IMR-90 (cell line): ENCODE measurements at regions not wholly inside any gene's neighbourhood (a gene's known extent, or its start where the extent isn't known, plus 50 kb on each side); places are given as distances from the start of the nearest gene placed in this dataset.

ENCODE experiments used
- ATAC-seq: fragments of 200-7000 bp; cut with Tn5 transposase; 2 replicates; pipeline ENCODE4 v1.9.1; 2020; ENCODE audit warnings: low read depth, mild to moderate bottlenecking, moderate library complexity
- BruUV-seq: library from RNA; stranded (reverse); fragments of 400-500 nt; replicated peaks from 2 replicates; lab custom pipeline; 2021; lab: Mats Ljungman, UMichigan
- CTCF ChIA-PET: fragments of 300-600 bp; formaldehyde crosslinking; extraction: SDS; loops from one replicate; lab custom pipeline; 2021; ENCODE audit warnings: antibody characterized with exemption; lab: Yijun Ruan, JAX
- POLR2A ChIA-PET: fragments of 300-600 bp; sonication (Branson Sonifier 250); formaldehyde crosslinking; loops from one replicate; lab custom pipeline; 2022; ENCODE audit warnings: antibody characterized with exemption; ENCODE audit not compliant: unreplicated experiment; lab: Charles Lee
- DNase-seq: peaks from one replicate; pipeline ENCODE4 v3.0.0; 2013
- H2AFZ ChIP-seq: replicated peaks from 2 replicates; pipeline ENCODE3; 2013; ENCODE audit warnings: low read length, mild to moderate bottlenecking; ENCODE audit not compliant: poor library complexity
- H2AK5ac ChIP-seq: 2 replicates; pipeline ENCODE4 v1.6.1; 2013; ENCODE audit warnings: low read depth, low read length, inconsistent platforms
- H2AK9ac ChIP-seq: replicated peaks from 2 replicates; pipeline ENCODE3; 2013; ENCODE audit warnings: mild to moderate bottlenecking, low read depth, low read length, moderate library complexity; ENCODE audit not compliant: poor library complexity
- H2BK120ac ChIP-seq: 2 replicates; pipeline ENCODE4 v1.6.1; 2013; ENCODE audit warnings: low read depth, low read length, inconsistent platforms
- H2BK15ac ChIP-seq: 3 replicates; pipeline ENCODE4 v1.6.1; 2013; ENCODE audit warnings: low read depth, low read length, inconsistent platforms
- H2BK20ac ChIP-seq: 2 replicates; pipeline ENCODE4 v1.6.1; 2013; ENCODE audit warnings: low read depth, mild to moderate bottlenecking, inconsistent platforms, low read length, moderate library complexity
- H2BK5ac ChIP-seq: 2 replicates; pipeline ENCODE4 v1.6.1; 2013; ENCODE audit warnings: mild to moderate bottlenecking, low read depth, low read length, inconsistent platforms; ENCODE audit not compliant: poor library complexity, severe bottlenecking
- H3K14ac ChIP-seq: replicated peaks from 2 replicates; pipeline ENCODE4 v1.6.1; 2013; ENCODE audit warnings: low read depth, low read length, inconsistent platforms
- H3K18ac ChIP-seq: 2 replicates; pipeline ENCODE4 v1.6.1; 2013; ENCODE audit warnings: low read depth, low read length, control low read depth
- H3K23ac ChIP-seq: 2 replicates; pipeline ENCODE4 v1.6.1; 2013; ENCODE audit warnings: low read depth, low read length, inconsistent platforms
- H3K27ac ChIP-seq: 2 replicates; pipeline ENCODE4 v1.5.1; 2013; ENCODE audit warnings: mild to moderate bottlenecking, control low read depth, low read length; ENCODE audit not compliant: insufficient read depth
- H3K27me3 ChIP-seq: 2 replicates; pipeline ENCODE4 v1.6.1; 2013; ENCODE audit warnings: low read length; ENCODE audit not compliant: control insufficient read depth, insufficient read depth
- H3K36me3 ChIP-seq: 2 replicates; pipeline ENCODE4 v1.6.1; 2013; ENCODE audit warnings: low read length, mixed read lengths; ENCODE audit not compliant: control insufficient read depth, insufficient read depth
- H3K4ac ChIP-seq: 2 replicates; pipeline ENCODE4 v1.6.1; 2013; ENCODE audit warnings: low read depth, low read length, inconsistent platforms
- H3K4me1 ChIP-seq: 2 replicates; pipeline ENCODE4 v1.6.1; 2013; ENCODE audit warnings: low read length, mixed read lengths; ENCODE audit not compliant: control insufficient read depth, insufficient read depth
- H3K4me2 ChIP-seq: 2 replicates; pipeline ENCODE4 v1.6.1; 2013; ENCODE audit warnings: low read depth, mild to moderate bottlenecking, control low read depth, low read length, moderate library complexity
- H3K4me3 ChIP-seq: 2 replicates; pipeline ENCODE4 v1.5.1; 2013; ENCODE audit warnings: low read depth, mild to moderate bottlenecking, control low read depth, low read length, moderate library complexity; ENCODE audit not compliant: insufficient read depth
- H3K56ac ChIP-seq: 2 replicates; pipeline ENCODE4 v1.6.1; 2013; ENCODE audit warnings: low read length, inconsistent platforms; ENCODE audit not compliant: insufficient read depth; ENCODE audit errors: extremely low read depth
- H3K79me1 ChIP-seq, 2 experiments: 2 replicates each; pipeline ENCODE4 v1.6.1; 2013; ENCODE audit warnings: low read length in 2 of 2, inconsistent platforms in 1 of 2, low read depth in 1 of 2
- H3K9ac ChIP-seq: 2 replicates; pipeline ENCODE4 v1.6.1; 2013; ENCODE audit warnings: low read depth, low read length, control low read depth
- H3K9me1 ChIP-seq: 2 replicates; pipeline ENCODE4 v1.6.1; 2013; ENCODE audit warnings: low read length, inconsistent platforms; ENCODE audit not compliant: insufficient read depth
- H3K9me3 ChIP-seq: 2 replicates; pipeline ENCODE4 v1.6.1; 2013; ENCODE audit warnings: low read length; ENCODE audit not compliant: control insufficient read depth, insufficient read depth
- H4K20me1 ChIP-seq: 2 replicates; pipeline ENCODE4 v1.6.1; 2013; ENCODE audit warnings: low read length, inconsistent platforms; ENCODE audit not compliant: insufficient read depth
- H4K5ac ChIP-seq: 2 replicates; pipeline ENCODE4 v1.6.1; 2013; ENCODE audit warnings: mild to moderate bottlenecking, low read depth, low read length, control low read depth
- H4K8ac ChIP-seq, 2 experiments: 2 replicates each; pipeline ENCODE4 v1.6.1; 2013; ENCODE audit warnings: low read depth in 2 of 2, low read length in 2 of 2, control low read depth in 1 of 2, inconsistent platforms in 1 of 2
- H4K91ac ChIP-seq: 2 replicates; pipeline ENCODE4 v1.6.1; 2013; ENCODE audit warnings: low read depth, low read length, inconsistent platforms; ENCODE audit not compliant: insufficient read depth
- CEBPB ChIP-seq: IDR thresholded peaks from 2 replicates; pipeline ENCODE4 v1.6.1; 2012; ENCODE audit warnings: low read depth, low read length, improper control_type of control experiment
- CHD1 ChIP-seq: IDR thresholded peaks from 2 replicates; pipeline ENCODE4 v1.6.1; 2012; ENCODE audit warnings: low read depth, low read length, improper control_type of control experiment
- CTCF ChIP-seq: conservative IDR thresholded peaks from 2 replicates; pipeline ENCODE4 v1.5.1; 2012; ENCODE audit warnings: mild to moderate bottlenecking, low read depth, low read length, improper control_type of control experiment
- ELK1 ChIP-seq: fragments of 150-350 bp; IDR thresholded peaks from 2 replicates; pipeline ENCODE4 v1.6.1; 2016; ENCODE audit warnings: low read depth, mild to moderate bottlenecking, low read length, moderate library complexity, borderline replicate concordance
- FOS ChIP-seq: fragments of 150-350 bp; IDR thresholded peaks from 2 replicates; pipeline ENCODE4 v1.6.1; 2016; ENCODE audit warnings: low read depth, low read length
- MAFK ChIP-seq: IDR thresholded peaks from 2 replicates; pipeline ENCODE4 v1.6.1; 2012; ENCODE audit warnings: low read depth, low read length, improper control_type of control experiment
- MAZ ChIP-seq: IDR thresholded peaks from 2 replicates; pipeline ENCODE4 v1.6.1; 2012; ENCODE audit warnings: low read depth, mild to moderate bottlenecking, low read length, improper control_type of control experiment, moderate library complexity, borderline replicate concordance
- MXI1 ChIP-seq: IDR thresholded peaks from 2 replicates; pipeline ENCODE4 v1.6.1; 2012; ENCODE audit warnings: low read depth, mild to moderate bottlenecking, low read length, moderate library complexity, borderline replicate concordance
- NFE2L2 ChIP-seq: fragments of 150-350 bp; IDR thresholded peaks from 2 replicates; pipeline ENCODE4 v1.6.1; 2016; ENCODE audit warnings: low read depth, mild to moderate bottlenecking, low read length
- POLR2A ChIP-seq: IDR thresholded peaks from 2 replicates; pipeline ENCODE4 v1.6.1; 2012; ENCODE audit warnings: mild to moderate bottlenecking, low read depth, low read length
- RAD21 ChIP-seq: IDR thresholded peaks from 2 replicates; pipeline ENCODE4 v1.6.1; 2012; ENCODE audit warnings: low read length, improper control_type of control experiment
- RCOR1 ChIP-seq: IDR thresholded peaks from 2 replicates; pipeline ENCODE4 v1.6.1; 2012; ENCODE audit warnings: mild to moderate bottlenecking, low read length, improper control_type of control experiment; ENCODE audit not compliant: insufficient replicate concordance
- RFX5 ChIP-seq: IDR thresholded peaks from 2 replicates; pipeline ENCODE4 v1.8.0; 2012; ENCODE audit warnings: low read depth, mild to moderate bottlenecking, low read length, moderate library complexity
- USF2 ChIP-seq: fragments of 150-350 bp; IDR thresholded peaks from 2 replicates; pipeline ENCODE4 v1.6.1; 2017; ENCODE audit warnings: mild to moderate bottlenecking, antibody characterized with exemption, low read length, low read depth
- WGBS, 2 experiments: methylation state at CpG; one replicate each; pipeline versions ENCODE4 v1.1.5 to v1.1.7; 2013; ENCODE audit warnings: missing lambda C conversion rate in 2 of 2; ENCODE audit not compliant: insufficient read length in 1 of 2; ENCODE audit errors: extremely low coverage in 2 of 2; 5-methylcytosine and 5-hydroxymethylcytosine counted together
- dilution Hi-C: fragments of 300-500 bp; cut with HindIII; formaldehyde crosslinking; loops from one replicate; pipeline ENCODE4 v1.14.3; 2018; ENCODE audit warnings: low sequenced_read_pairs; ENCODE audit not compliant: unreplicated experiment
- in situ Hi-C: fragments of 300-500 bp; cut with MboI; formaldehyde crosslinking; loops from 3 replicates; pipeline ENCODE4 v1.14.3; 2019; ENCODE audit warnings: low sequenced_read_pairs, inconsistent platforms, mixed read lengths
- intact Hi-C: fragments of 100-400 bp; cut with micrococcal nuclease; formaldehyde crosslinking; loops from 2 replicates; pipeline ENCODE4 v1.10.0; 2022

GRCh38 chr4:82225030-82225429 is 148.8 kb downstream of the HNRNPD start:
- Histone ChIP-seq H4K5ac (no peak overlapping the region), H3K4me1 (no peaks in the 10 kb centered on the region), H2BK5ac (no peak overlapping the region), H3K4me3 (no peak overlapping the region), H4K8ac (no peak overlapping the region), H3K56ac (no peak overlapping the region), H4K20me1 (no peaks in the 10 kb centered on the region), H2AK5ac (no peak overlapping the region), H3K9ac (no peak overlapping the region), H2BK15ac (no peak overlapping the region), H2AFZ (no peak overlapping the region), H3K14ac (no peak overlapping the region), H3K18ac (no peak overlapping the region), H3K79me1 (no peaks in the 10 kb centered on the region), H3K9me1 (no peaks in the 10 kb centered on the region), H2BK20ac (no peak overlapping the region), H3K4me2 (no peak overlapping the region), H3K27ac (no peak overlapping the region), H3K23ac (no peak overlapping the region), H3K27me3 (no peaks in the 10 kb centered on the region; the same call in 1 of the 2 replicates), H3K9me3 (no peaks in the 10 kb centered on the region), H4K91ac (no peak overlapping the region), H2BK120ac (no peak overlapping the region), H3K4ac (no peak overlapping the region), H2AK9ac (no peak overlapping the region), H3K36me3 (no peaks in the 10 kb centered on the region)
- in situ Hi-C loops (no loop called here), intact Hi-C loops (no loop called here), dilution Hi-C loops (no loop called here)
- DNase-seq (no peak), ATAC-seq (no peak)
- POLR2A ChIA-PET = no interaction called here
- no peak for TF ChIP-seq NFE2L2
- TF ChIP-seq POLR2A = no peak
- no peak for TF ChIP-seq USF2
- no peak for TF ChIP-seq RAD21
- no peak for TF ChIP-seq MAFK
- TF ChIP-seq RFX5 = no peak
- no peak for TF ChIP-seq CHD1
- no peak for TF ChIP-seq MXI1
- TF ChIP-seq CTCF = no peak
- TF ChIP-seq ELK1 = no peak
- no peak for TF ChIP-seq RCOR1
- no peak for TF ChIP-seq FOS
- TF ChIP-seq MAZ = no peak
- no peak for TF ChIP-seq CEBPB
- no TSS peak for BruUV-seq
- no CpG with 5 or more reads among the region's 2 CpGs for whole genome bisulfite sequencing, 2 experiments
- CTCF ChIA-PET = no interaction called here
